A673 (cell line): ENCODE measurements at regions not wholly inside any gene's neighbourhood (a gene's known extent, or its start where the extent isn't known, plus 50 kb on each side); places are given as distances from the start of the nearest gene placed in this dataset.

ENCODE experiments used
- CTCF ChIP-seq: fragments of 300-800, 200-600 bp; sonication (generic); conservative IDR thresholded peaks from 2 replicates; pipeline ENCODE4 v1.5.1; 2017; ENCODE audit warnings: low read depth, mild to moderate bottlenecking, antibody characterized with exemption, low read length, moderate library complexity, mixed read lengths
- EZH2 ChIP-seq: fragments of 200-600 bp; sonication (generic); IDR thresholded peaks from 2 replicates; pipeline ENCODE4 v1.6.1; 2017; ENCODE audit warnings: borderline replicate concordance, low read depth, mild to moderate bottlenecking, mixed read lengths, antibody characterized with exemption, low read length; ENCODE audit not compliant: poor library complexity, severe bottlenecking

DNA sequence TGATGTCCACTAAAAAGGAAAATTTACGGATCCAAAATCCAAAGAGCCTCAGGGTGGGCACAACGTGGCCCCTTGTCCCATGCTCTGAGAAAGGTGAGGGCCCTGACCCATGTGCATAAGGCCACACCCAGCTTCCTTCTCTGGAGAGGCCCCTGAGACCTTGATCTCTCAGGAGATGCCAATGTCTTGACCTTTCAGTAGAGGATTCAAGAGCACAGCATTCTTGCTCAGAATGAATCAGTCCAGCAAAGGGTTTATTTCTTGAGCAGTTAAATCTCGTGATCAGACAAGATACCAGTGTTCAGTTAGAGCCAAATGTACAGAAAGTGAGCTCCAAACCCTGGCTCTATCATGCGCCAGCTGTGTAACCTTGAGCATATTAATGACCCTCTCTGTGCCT, 115.9 kb upstream of the DAPK1 start:
- TF ChIP-seq EZH2 (no peak), CTCF (no peak)
